Upper lobe of left lung (tissue), 6 donors: ENCODE measurements at regions not wholly inside any gene's neighbourhood (a gene's known extent, or its start where the extent isn't known, plus 50 kb on each side); places are given as distances from the start of the nearest gene placed in this dataset.
"Not testable (repeated sequence)": the region's sequence is repeated elsewhere in the genome, so short reads cannot be mapped to it uniquely, and the experiment has no call there.

Experiments
- ATAC-seq, 2 donors: fragments of 200-7000 bp; cut with Tn5 transposase; one replicate each; pipeline ENCODE4 v1.9.1; 2022; ENCODE audit warnings: mild to moderate bottlenecking in 2 of 2, moderate library complexity in 2 of 2; ENCODE audit not compliant: low FRiP score in 2 of 2
- DNase-seq, 2 donors: peaks; one replicate each; pipeline ENCODE4 v3.0.0-alpha.2; 2019 to 2020
- H3K27ac ChIP-seq, 4 donors: fragments of 200-600 bp; sonication (generic); one replicate each; pipeline ENCODE4 v1.5.1; 2016 to 2019
- H3K27me3 ChIP-seq, 4 donors: fragments of 200-600 bp; sonication (generic); one replicate each; pipeline ENCODE4 v1.5.1; 2017 to 2019
- H3K36me3 ChIP-seq, 4 donors: fragments of 200-600 bp; sonication (generic); one replicate each; pipeline ENCODE4 v1.5.1; 2016 to 2019
- H3K4me1 ChIP-seq, 4 donors: fragments of 200-600 bp; sonication (generic); one replicate each; pipeline ENCODE4 v1.5.1; 2018 to 2019
- H3K4me3 ChIP-seq, 4 donors: fragments of 200-600 bp; sonication (generic); one replicate each; pipeline ENCODE4 v1.5.1; 2017 to 2019; ENCODE audit warnings: mild to moderate bottlenecking in 2 of 4, moderate library complexity in 1 of 4
- H3K9me3 ChIP-seq, 4 donors: fragments of 200-600 bp; sonication (generic); one replicate each; pipeline ENCODE4 v1.5.1; 2018 to 2019
- CTCF ChIP-seq, 6 experiments: fragments of 450-650 bp in 4 of 6; fragments of 200-600 bp in 2 of 6; sonication (generic) in 2 of 6; IDR thresholded peaks; one replicate each; pipeline ENCODE4 v1.5.1; 2016 to 2019; ENCODE audit warnings: antibody characterized with exemption in 6 of 6
- EP300 ChIP-seq, 4 donors: sonication (generic); formaldehyde crosslinking; IDR thresholded peaks; one replicate each; pipeline ENCODE4 v1.5.1; 2017; ENCODE audit warnings: antibody characterized with exemption in 4 of 4, control low read depth in 2 of 4
- POLR2A ChIP-seq, 4 donors: fragments of 450-650 bp; IDR thresholded peaks; one replicate each; pipeline ENCODE4 v1.5.1; 2016 to 2017; ENCODE audit warnings: antibody characterized with exemption in 4 of 4, mild to moderate bottlenecking in 2 of 4
- POLR2AphosphoS5 ChIP-seq, 2 donors: sonication (generic); formaldehyde crosslinking; IDR thresholded peaks; one replicate each; pipeline ENCODE4 v1.5.1; 2017; ENCODE audit warnings: antibody characterized with exemption in 2 of 2
- WGBS, 2 donors: methylation state at CpG; one replicate each; pipeline ENCODE4 v1.1.5; 2017 to 2018; 5-methylcytosine and 5-hydroxymethylcytosine counted together
- donor health status: DM: no; HTN: no; CAD: no; lungs with moderate emphysema.
- donor health status: DM: no; HTN: yes; CAD: no; lungs with severe emphysema.

GRCh38 chr15:77938546-77938945 is 139.0 kb downstream of the TBC1D2B start:
- TF ChIP-seq POLR2AphosphoS5 (IDR thresholded peaks at IDR 0.05) = peak in 1 of 2 donors; percentile 24
- H3K27ac ChIP-seq, H3K36me3 ChIP-seq, H3K27me3 ChIP-seq, H3K9me3 ChIP-seq, ATAC-seq, DNase-seq, H3K4me1 ChIP-seq, H3K4me3 ChIP-seq: not testable (repeated sequence)
- WGBS, 2 donors = 76 to 83% methylated on average over 9 to 12 of the region's 12 CpGs

- not testable (repeated sequence) for H3K4me3 ChIP-seq, H3K36me3 ChIP-seq, DNase-seq, H3K9me3 ChIP-seq, H3K27ac ChIP-seq, H3K27me3 ChIP-seq, H3K4me1 ChIP-seq, ATAC-seq
Measured at GRCh38 chr15:77936567-77936966, 140.9 kb downstream of the TBC1D2B start.

GRCh38 chr15:77934516-77934915 is 143.0 kb downstream of the TBC1D2B start:
- DNase-seq = peak in 1 of 2 donors; percentile 81
- not testable (repeated sequence) for H3K36me3 ChIP-seq, H3K27me3 ChIP-seq, H3K4me1 ChIP-seq, H3K9me3 ChIP-seq, H3K27ac ChIP-seq, ATAC-seq, H3K4me3 ChIP-seq
- 90 to 100% methylated on average over 2 to 6 of the region's 6 CpGs for WGBS, 2 donors

- not testable (repeated sequence) for H3K4me1 ChIP-seq, DNase-seq, H3K9me3 ChIP-seq, H3K27ac ChIP-seq, ATAC-seq, H3K36me3 ChIP-seq, H3K4me3 ChIP-seq, H3K27me3 ChIP-seq
- WGBS, 2 donors = 38 to 52% methylated on average over 3 to 4 of the region's 4 CpGs
Measured at GRCh38 chr15:77930907-77931306, 146.6 kb downstream of the TBC1D2B start.

GRCh38 chr15:77930490-77930889 is 147.0 kb downstream of the TBC1D2B start:
- not testable (repeated sequence) for H3K4me1 ChIP-seq, ATAC-seq, H3K27ac ChIP-seq, H3K36me3 ChIP-seq, H3K4me3 ChIP-seq, H3K9me3 ChIP-seq, DNase-seq, H3K27me3 ChIP-seq
- WGBS, 2 donors = 9 to 43% methylated on average over 3 of the region's 3 CpGs

GRCh38 chr15:77926789-77927188 is 150.7 kb downstream of the TBC1D2B start:
- H3K9me3 ChIP-seq, ATAC-seq, H3K36me3 ChIP-seq, H3K27ac ChIP-seq, H3K4me1 ChIP-seq, H3K27me3 ChIP-seq, H3K4me3 ChIP-seq: not testable (repeated sequence)
- 87 to 91% methylated on average over 11 of the region's 11 CpGs for WGBS, 2 donors
- DNase-seq = peak; percentile 6 to 40

GRCh38 chr15:77926296-77926695 is 151.2 kb downstream of the TBC1D2B start:
- H3K27ac ChIP-seq, H3K36me3 ChIP-seq, H3K27me3 ChIP-seq, H3K9me3 ChIP-seq, H3K4me3 ChIP-seq, ATAC-seq, H3K4me1 ChIP-seq: not testable (repeated sequence)
- peak; percentile 6 to 38 for DNase-seq
- WGBS, 2 donors = 95% methylated on average over 8 of the region's 10 CpGs; no CpG with 5 or more reads in 1 of the 2 donors

GRCh38 chr15:77925101-77925500 is 152.4 kb downstream of the TBC1D2B start:
- 40 to 50% methylated on average over 1 of the region's 1 CpG for WGBS, 2 donors
- DNase-seq, H3K27ac ChIP-seq: not testable (repeated sequence)

GRCh38 chr15:77921664-77922063 is 155.8 kb downstream of the TBC1D2B start:
- H3K9me3 ChIP-seq = no peaks in the 10 kb centered on the region
- no peak overlapping the region for H3K4me3 ChIP-seq
- no peaks in the 10 kb centered on the region for H3K4me1 ChIP-seq
- H3K27me3 ChIP-seq = no peaks in the 10 kb centered on the region
- 79% methylated on average over 4 of the region's 4 CpGs; no CpG with 5 or more reads in 1 of the 2 donors for WGBS, 2 donors
- no peaks in the 10 kb centered on the region for H3K36me3 ChIP-seq
- ATAC-seq (no peak), DNase-seq (peak in 1 of 2 donors; percentile 2)
- no peak for TF ChIP-seq CTCF (IDR thresholded peaks at IDR 0.05)
- no peak for TF ChIP-seq POLR2A (IDR thresholded peaks at IDR 0.05)
- no peak for TF ChIP-seq EP300 (IDR thresholded peaks at IDR 0.05)
- no peak for TF ChIP-seq POLR2AphosphoS5 (IDR thresholded peaks at IDR 0.05)
- no peak overlapping the region for H3K27ac ChIP-seq

More at GRCh38 chr15:77925101-77925500, 152.4 kb downstream of the TBC1D2B start:
- not testable (repeated sequence) for ATAC-seq, H3K36me3 ChIP-seq, H3K4me1 ChIP-seq, H3K27me3 ChIP-seq, H3K9me3 ChIP-seq, H3K4me3 ChIP-seq

GRCh38 chr15:77916966-77917635 is 160.4 kb downstream of the TBC1D2B start:
- H3K27me3 ChIP-seq, H3K4me3 ChIP-seq, H3K36me3 ChIP-seq, H3K9me3 ChIP-seq, H3K4me1 ChIP-seq, ATAC-seq, H3K27ac ChIP-seq: not testable (repeated sequence)
- DNase-seq = peak in 1 of 2 donors; percentile 11
- WGBS, 2 donors = 79 to 90% methylated on average over 2 to 5 of the region's 11 CpGs

- peak in 1 of 2 donors; percentile 5 for DNase-seq
- not testable (repeated sequence) for H3K9me3 ChIP-seq, H3K4me1 ChIP-seq, H3K4me3 ChIP-seq, H3K27me3 ChIP-seq, H3K36me3 ChIP-seq, H3K27ac ChIP-seq, ATAC-seq
- 93 to 97% methylated on average over 6 of the region's 6 CpGs for WGBS, 2 donors
Measured at GRCh38 chr15:77915961-77916330, 161.6 kb downstream of the TBC1D2B start.
